Adipocyte (in vitro differentiated cells): ENCODE measurements at regions not wholly inside any gene's neighbourhood (a gene's known extent, or its start where the extent isn't known, plus 50 kb on each side); places are given as distances from the start of the nearest gene placed in this dataset.
"Not testable (repeated sequence)": the region's sequence is repeated elsewhere in the genome, so short reads cannot be mapped to it uniquely, and the experiment has no call there.

ENCODE experiments used
- DNase-seq: peaks from one replicate; pipeline ENCODE4 v3.0.0-alpha.2; 2015; ENCODE audit warnings: low read depth
- H3K27me3 ChIP-seq: replicated peaks from 2 replicates; pipeline ENCODE4 v1.7.0; 2013; ENCODE audit warnings: mild to moderate bottlenecking, low read length, moderate library complexity; ENCODE audit not compliant: control insufficient read depth, insufficient read depth
- H3K36me3 ChIP-seq: 2 replicates; pipeline ENCODE4 v1.7.0; 2013; ENCODE audit warnings: low read length, mild to moderate bottlenecking, moderate library complexity; ENCODE audit not compliant: control insufficient read depth, insufficient read depth, severe bottlenecking
- H3K4me1 ChIP-seq: 2 replicates; pipeline ENCODE4 v1.7.0; 2013; ENCODE audit warnings: mild to moderate bottlenecking, low read length, moderate library complexity; ENCODE audit not compliant: control insufficient read depth, insufficient read depth
- H3K4me3 ChIP-seq: 2 replicates; pipeline ENCODE4 v1.7.0; 2013; ENCODE audit warnings: mild to moderate bottlenecking, low read length, moderate library complexity
- H3K9ac ChIP-seq: 2 replicates; pipeline ENCODE4 v1.7.0; 2013; ENCODE audit warnings: mild to moderate bottlenecking, low read length, moderate library complexity
- H3K9me3 ChIP-seq: 2 replicates; pipeline ENCODE4 v1.7.0; 2013; ENCODE audit warnings: mild to moderate bottlenecking, low read length, moderate library complexity; ENCODE audit not compliant: control insufficient read depth

- H3K36me3 ChIP-seq, result no peaks in the 10 kb centered on the region
- H3K27me3 ChIP-seq, result no peaks in the 10 kb centered on the region
- H3K9me3 ChIP-seq, result peaks cover 5% of the 10 kb centered on the region
- H3K9ac ChIP-seq, result no peak overlapping the region
- H3K4me1 ChIP-seq, result no peaks in the 10 kb centered on the region
- H3K4me3 ChIP-seq, result no peak overlapping the region
- no peak for DNase-seq
These were observed 311.8 kb upstream of the CLEC14A start for GRCh38 chr14:38567703-38568102.

GRCh38 chr14:38561657-38562056 lies 305.8 kb upstream of the CLEC14A start:
- H3K4me3 ChIP-seq, result no peak overlapping the region
- no peaks in the 10 kb centered on the region for H3K4me1 ChIP-seq
- no peak for DNase-seq
- no peaks in the 10 kb centered on the region for H3K27me3 ChIP-seq
- peaks cover 16% of the 10 kb centered on the region for H3K9me3 ChIP-seq
- H3K9ac ChIP-seq, result no peak overlapping the region
- H3K36me3 ChIP-seq, result no peaks in the 10 kb centered on the region

GRCh38 chr14:38559711-38560110 lies 303.8 kb upstream of the CLEC14A start:
- Histone ChIP-seq H3K4me3 (no peak overlapping the region), H3K9ac (no peak overlapping the region), H3K9me3 (peaks cover 13% of the 10 kb centered on the region), H3K4me1 (no peaks in the 10 kb centered on the region), H3K36me3 (no peaks in the 10 kb centered on the region), H3K27me3 (no peaks in the 10 kb centered on the region)
- no peak for DNase-seq

GRCh38 chr14:38557391-38557790 lies 301.5 kb upstream of the CLEC14A start:
- H3K9me3 ChIP-seq, result peaks cover 10% of the 10 kb centered on the region
- not testable (repeated sequence) for H3K9ac ChIP-seq, H3K27me3 ChIP-seq, H3K4me1 ChIP-seq, DNase-seq, H3K4me3 ChIP-seq, H3K36me3 ChIP-seq

GRCh38 chr14:38556252-38556651 lies 300.4 kb upstream of the CLEC14A start:
- Histone ChIP-seq H3K9ac (no peak overlapping the region), H3K4me3 (no peak overlapping the region), H3K4me1 (no peaks in the 10 kb centered on the region), H3K9me3 (peaks cover 10% of the 10 kb centered on the region), H3K36me3 (no peaks in the 10 kb centered on the region), H3K27me3 (no peaks in the 10 kb centered on the region)
- DNase-seq, result no peak

GRCh38 chr14:38554026-38554425 lies 298.1 kb upstream of the CLEC14A start:
- DNase-seq, result no peak
- H3K9ac ChIP-seq, result no peak overlapping the region
- H3K4me1 ChIP-seq, result no peaks in the 10 kb centered on the region
- H3K4me3 ChIP-seq, result no peak overlapping the region
- no peaks in the 10 kb centered on the region for H3K27me3 ChIP-seq
- H3K9me3 ChIP-seq, result no peaks in the 10 kb centered on the region
- no peaks in the 10 kb centered on the region for H3K36me3 ChIP-seq

- Histone ChIP-seq H3K36me3 (no peaks in the 10 kb centered on the region), H3K9ac (no peak overlapping the region), H3K4me3 (no peak overlapping the region)
These were observed 297.7 kb upstream of the CLEC14A start for GRCh38 chr14:38553586-38553985.

GRCh38 chr14:38549564-38549963 lies 293.7 kb upstream of the CLEC14A start:
- Histone ChIP-seq H3K4me1 (no peaks in the 10 kb centered on the region), H3K9me3 (no peaks in the 10 kb centered on the region), H3K4me3 (no peak overlapping the region), H3K27me3 (no peaks in the 10 kb centered on the region), H3K9ac (no peak overlapping the region), H3K36me3 (no peaks in the 10 kb centered on the region)
- no peak for DNase-seq

More at GRCh38 chr14:38553586-38553985, 297.7 kb upstream of the CLEC14A start:
- Histone ChIP-seq H3K27me3 (no peaks in the 10 kb centered on the region), H3K9me3 (no peaks in the 10 kb centered on the region), H3K4me1 (no peaks in the 10 kb centered on the region)
- peak; percentile 22 for DNase-seq

GRCh38 chr14:38547961-38548490 lies 292.1 kb upstream of the CLEC14A start:
- H3K9me3 ChIP-seq, result no peaks in the 10 kb centered on the region
- H3K36me3 ChIP-seq, result no peaks in the 10 kb centered on the region
- H3K4me3 ChIP-seq, result no peak overlapping the region
- no peaks in the 10 kb centered on the region for H3K27me3 ChIP-seq
- H3K4me1 ChIP-seq, result no peaks in the 10 kb centered on the region
- H3K9ac ChIP-seq, result no peak overlapping the region
- no peak for DNase-seq

- H3K9me3 ChIP-seq, result no peaks in the 10 kb centered on the region
- no peaks in the 10 kb centered on the region for H3K27me3 ChIP-seq
- H3K4me1 ChIP-seq, result no peaks in the 10 kb centered on the region
- H3K4me3 ChIP-seq, result no peak overlapping the region
- DNase-seq, result no peak
- no peak overlapping the region for H3K9ac ChIP-seq
- no peaks in the 10 kb centered on the region for H3K36me3 ChIP-seq
These were observed 291.1 kb upstream of the CLEC14A start for GRCh38 chr14:38546932-38547551.

GRCh38 chr14:38544776-38545175 lies 288.9 kb upstream of the CLEC14A start:
- DNase-seq, result no peak
- Histone ChIP-seq H3K9ac (no peak overlapping the region), H3K4me3 (no peak overlapping the region), H3K4me1 (no peaks in the 10 kb centered on the region), H3K27me3 (no peaks in the 10 kb centered on the region), H3K9me3 (no peaks in the 10 kb centered on the region), H3K36me3 (no peaks in the 10 kb centered on the region)

GRCh38 chr14:38543851-38544250 lies 288.0 kb upstream of the CLEC14A start:
- DNase-seq, H3K27me3 ChIP-seq, H3K9ac ChIP-seq, H3K9me3 ChIP-seq, H3K4me3 ChIP-seq, H3K36me3 ChIP-seq, H3K4me1 ChIP-seq: not testable (repeated sequence)
